AG04450 (cell line): ENCODE measurements at regions not wholly inside any gene's neighbourhood (a gene's known extent, or its start where the extent isn't known, plus 50 kb on each side); places are given as distances from the start of the nearest gene placed in this dataset.

Experiments
- CTCF ChIA-PET: fragments of 300-600, 350-600 bp; formaldehyde crosslinking; extraction: SDS; loops from one replicate; lab custom pipeline; 2022; ENCODE audit warnings: antibody characterized with exemption, inconsistent platforms; lab: Charles Lee
- POLR2A ChIA-PET: fragments of 350-600 bp; formaldehyde crosslinking; extraction: SDS; loops from one replicate; lab custom pipeline; 2021; ENCODE audit warnings: antibody characterized with exemption, inconsistent platforms; lab: Yijun Ruan, JAX
- DNase-seq: peaks from one replicate; pipeline ENCODE4 v3.0.0-alpha.2; 2011; ENCODE audit warnings: low read depth, low spot score
- H3K27ac ChIP-seq: one replicate; pipeline ENCODE4 v1.5.1; 2012; ENCODE audit warnings: low read depth, low read length, control low read depth
- H3K27me3 ChIP-seq: one replicate; pipeline ENCODE4 v1.6.0; 2012; ENCODE audit warnings: low read length; ENCODE audit not compliant: control insufficient read depth, insufficient read depth
- H3K4me3 ChIP-seq: 2 replicates; pipeline ENCODE4 v1.5.1; 2011; ENCODE audit warnings: mild to moderate bottlenecking, low read depth, low read length, control low read depth
- H3K9me3 ChIP-seq: 2 replicates; pipeline ENCODE4 v1.5.1; 2012; ENCODE audit warnings: low read length; ENCODE audit not compliant: control insufficient read depth, insufficient read depth
- CTCF ChIP-seq: IDR thresholded peaks from 2 replicates; pipeline ENCODE4 v1.5.1; 2011; ENCODE audit warnings: low read depth, low read length, control low read depth, inconsistent platforms

- no peak for TF ChIP-seq CTCF
- Histone ChIP-seq H3K4me3 (no peak overlapping the region), H3K9me3 (no peaks in the 10 kb centered on the region), H3K27ac (no peak overlapping the region), H3K27me3 (no peaks in the 10 kb centered on the region)
- POLR2A ChIA-PET, result no interaction called here
- DNase-seq, result no peak
- CTCF ChIA-PET, result no interaction called here
Observed at GRCh38 chr18:39611381-39612100, 2045.9 kb upstream of the CELF4 start.

DNA sequence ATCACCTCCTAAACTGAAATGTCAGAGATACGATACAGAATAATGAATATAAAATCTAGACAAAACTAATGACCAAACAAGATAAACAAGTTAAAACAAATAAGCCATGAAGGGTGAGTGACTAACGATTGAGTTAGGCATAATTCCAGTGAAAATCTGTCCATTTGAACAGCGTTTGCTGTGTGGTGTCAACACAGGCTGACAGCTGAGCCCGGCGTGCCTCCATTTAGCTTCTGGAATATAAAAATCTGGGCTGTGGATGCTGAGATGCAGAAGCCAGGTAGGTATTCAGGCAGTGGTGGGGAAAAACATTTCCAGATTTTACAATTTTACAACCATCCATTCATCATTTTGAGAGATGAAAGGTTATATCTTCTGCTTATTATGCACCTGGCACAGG is 2041.4 kb upstream of the CELF4 start:
- CTCF ChIA-PET, result no interaction called here

DNA sequence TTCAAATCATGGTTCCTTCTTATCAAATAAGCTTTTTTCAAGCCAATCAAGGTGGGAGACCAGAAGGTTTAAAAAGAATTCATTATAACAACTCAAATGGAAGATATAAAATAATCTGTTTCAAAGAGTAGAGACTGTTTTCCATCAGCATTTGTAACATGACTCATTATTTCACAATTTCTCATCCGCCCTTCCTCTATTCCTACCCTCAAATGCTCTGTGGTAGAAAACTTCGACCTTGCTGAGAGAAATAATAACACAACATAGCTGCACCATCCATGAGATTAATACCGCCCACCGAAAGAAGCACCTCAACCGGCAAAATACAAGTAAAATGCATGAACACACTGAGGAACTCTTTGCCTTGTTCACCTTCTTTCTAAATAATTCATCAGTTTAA is 2039.2 kb upstream of the CELF4 start:
- no peak overlapping the region for H3K27ac ChIP-seq
- no peak overlapping the region for H3K4me3 ChIP-seq
- H3K27me3 ChIP-seq, result no peaks in the 10 kb centered on the region
- no peak for TF ChIP-seq CTCF
- no peak for DNase-seq
- POLR2A ChIA-PET, result no interaction called here
- CTCF ChIA-PET, result interaction anchor here (1.6 kb wide), 1 partner anchor 9 kb away, joined by 6 read pairs; no protein-coding TSS in a partner anchor
- H3K9me3 ChIP-seq, result no peaks in the 10 kb centered on the region

More for the DNA sequence above, 2041.4 kb upstream of the CELF4 start:
- POLR2A ChIA-PET, result no interaction called here
- TF ChIP-seq CTCF, result no peak
- Histone ChIP-seq H3K27me3 (no peaks in the 10 kb centered on the region), H3K27ac (no peak overlapping the region), H3K9me3 (no peaks in the 10 kb centered on the region), H3K4me3 (no peak overlapping the region)
- DNase-seq, result no peak

- ChIA-PET POLR2A (no interaction called here), CTCF (no interaction called here)
- DNase-seq, result no peak
- Histone ChIP-seq H3K4me3 (no peak overlapping the region), H3K27ac (no peak overlapping the region), H3K9me3 (no peaks in the 10 kb centered on the region), H3K27me3 (no peaks in the 10 kb centered on the region)
- TF ChIP-seq CTCF, result no peak
Observed at GRCh38 chr18:39602131-39602530, 2036.5 kb upstream of the CELF4 start.

DNA sequence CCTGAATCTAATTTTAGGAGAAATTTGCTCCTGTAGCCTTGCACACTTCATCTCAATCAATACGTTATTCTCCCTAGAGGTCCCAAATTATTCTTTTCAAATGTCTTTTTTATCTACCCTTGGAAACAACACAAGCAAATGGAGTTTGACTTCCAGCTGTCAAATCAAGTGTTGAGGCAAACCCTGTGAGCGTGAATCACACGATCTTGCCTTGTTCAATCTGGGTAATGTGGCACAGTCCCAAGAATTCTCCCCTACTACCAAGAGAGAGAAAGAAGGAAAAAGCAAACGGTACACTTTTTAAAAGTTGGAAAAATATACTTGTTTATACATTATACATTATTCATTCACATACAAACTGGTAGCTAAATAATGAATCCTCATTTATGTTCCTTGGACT is 2035.3 kb upstream of the CELF4 start:
- no peak for TF ChIP-seq CTCF
- CTCF ChIA-PET, result no interaction called here
- no peak overlapping the region for H3K27ac ChIP-seq
- POLR2A ChIA-PET, result no interaction called here
- no peak overlapping the region for H3K4me3 ChIP-seq
- H3K9me3 ChIP-seq, result no peaks in the 10 kb centered on the region
- H3K27me3 ChIP-seq, result no peaks in the 10 kb centered on the region
- DNase-seq, result no peak
